ENCODE measurements at regions not wholly inside any gene's neighbourhood (a gene's known extent, or its start where the extent isn't known, plus 50 kb on each side); places are given as distances from the start of the nearest gene placed in this dataset.

DNA sequence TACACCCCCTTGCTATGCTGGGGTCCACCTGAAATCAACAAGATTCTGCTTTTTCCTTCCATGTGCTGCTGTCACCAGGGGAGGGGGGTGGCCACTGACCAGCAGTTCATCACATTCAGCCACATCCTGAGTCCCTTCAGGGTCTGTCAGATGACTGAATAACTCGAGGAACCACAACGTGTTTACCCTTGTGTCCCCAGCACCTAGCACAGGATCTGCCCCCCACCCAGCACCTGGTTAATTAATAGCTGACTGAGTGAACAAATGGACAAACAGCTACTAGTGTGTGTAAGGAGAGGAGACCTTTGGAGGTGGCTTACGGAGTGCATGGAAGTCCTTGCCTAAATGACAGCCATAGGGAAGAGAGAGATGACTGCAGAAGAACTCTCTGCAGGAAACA, 119.5 kb upstream of the NCAM1 start:
- no peak for TF ChIP-seq EZH2phosphoT487 (IDR thresholded peaks at IDR 0.05; ENCODE audit: low read depth, severe bottlenecking, unreplicated experiment)
- TF ChIP-seq, protein P1, sequence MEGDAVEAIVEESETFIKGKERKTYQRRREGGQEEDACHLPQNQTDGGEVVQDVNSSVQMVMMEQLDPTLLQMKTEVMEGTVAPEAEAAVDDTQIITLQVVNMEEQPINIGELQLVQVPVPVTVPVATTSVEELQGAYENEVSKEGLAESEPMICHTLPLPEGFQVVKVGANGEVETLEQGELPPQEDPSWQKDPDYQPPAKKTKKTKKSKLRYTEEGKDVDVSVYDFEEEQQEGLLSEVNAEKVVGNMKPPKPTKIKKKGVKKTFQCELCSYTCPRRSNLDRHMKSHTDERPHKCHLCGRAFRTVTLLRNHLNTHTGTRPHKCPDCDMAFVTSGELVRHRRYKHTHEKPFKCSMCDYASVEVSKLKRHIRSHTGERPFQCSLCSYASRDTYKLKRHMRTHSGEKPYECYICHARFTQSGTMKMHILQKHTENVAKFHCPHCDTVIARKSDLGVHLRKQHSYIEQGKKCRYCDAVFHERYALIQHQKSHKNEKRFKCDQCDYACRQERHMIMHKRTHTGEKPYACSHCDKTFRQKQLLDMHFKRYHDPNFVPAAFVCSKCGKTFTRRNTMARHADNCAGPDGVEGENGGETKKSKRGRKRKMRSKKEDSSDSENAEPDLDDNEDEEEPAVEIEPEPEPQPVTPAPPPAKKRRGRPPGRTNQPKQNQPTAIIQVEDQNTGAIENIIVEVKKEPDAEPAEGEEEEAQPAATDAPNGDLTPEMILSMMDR (IDR thresholded peaks at IDR 0.05; ENCODE audit: poor library complexity): no peak
- Histone ChIP-seq H4K20me1 (ENCODE audit: insufficient read depth, poor library complexity, severe bottlenecking) (no peaks in the 10 kb centered on the region), H3K9me2 (replicated peaks; ENCODE audit: insufficient read depth) (no peaks in the 10 kb centered on the region), H3K27ac (no peak overlapping the region), H3K9me3 (ENCODE audit: low read depth) (no peaks in the 10 kb centered on the region), H3K4me3 (no peak overlapping the region), H3K4me1 (ENCODE audit: insufficient read depth) (no peaks in the 10 kb centered on the region), H3K27me3 (no peaks in the 10 kb centered on the region), H3K79me2 (no peaks in the 10 kb centered on the region), H2AFZ (no peak overlapping the region), H3K4me2 (no peak overlapping the region), H3K36me3 (replicated peaks; ENCODE audit: insufficient read depth, low read depth) (no peaks in the 10 kb centered on the region)
- no peak for DNase-seq (ENCODE audit: low spot score)
- 63% methylated on average over 3 of the region's 3 CpGs for WGBS (ENCODE audit: low lambda C conversion rate, missing lambda C conversion rate)

DNA sequence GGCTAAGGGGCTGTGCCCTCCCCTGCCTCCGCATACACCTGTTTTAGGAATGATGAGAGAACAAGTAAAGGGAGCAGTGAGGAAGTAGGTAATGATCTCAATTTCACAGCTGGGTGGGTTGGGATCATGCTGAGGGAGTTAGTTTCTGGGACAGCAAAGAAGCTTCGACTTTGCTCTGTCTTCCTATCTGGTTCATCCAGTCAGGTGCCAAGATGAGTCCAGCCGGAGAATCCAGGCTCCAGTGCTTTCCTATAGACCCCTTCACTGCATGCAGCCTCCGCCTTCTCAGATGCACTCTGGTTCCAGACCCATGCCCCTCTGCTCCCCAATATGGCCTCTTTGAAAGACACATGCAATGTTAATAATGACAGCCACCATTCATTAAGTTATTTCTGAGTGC, 119.1 kb upstream of the NCAM1 start:
- Histone ChIP-seq H3K9me3 (ENCODE audit: low read depth) (no peaks in the 10 kb centered on the region), H3K4me3 (no peak overlapping the region), H2AFZ (no peak overlapping the region), H3K36me3 (replicated peaks; ENCODE audit: insufficient read depth, low read depth) (no peaks in the 10 kb centered on the region), H3K27ac (no peak overlapping the region), H4K20me1 (ENCODE audit: insufficient read depth, poor library complexity, severe bottlenecking) (no peaks in the 10 kb centered on the region), H3K79me2 (no peaks in the 10 kb centered on the region), H3K9me2 (replicated peaks; ENCODE audit: insufficient read depth) (no peaks in the 10 kb centered on the region), H3K4me1 (ENCODE audit: insufficient read depth) (no peaks in the 10 kb centered on the region), H3K27me3 (no peaks in the 10 kb centered on the region), H3K4me2 (no peak overlapping the region)
- no peak for DNase-seq (ENCODE audit: low spot score)
- TF ChIP-seq, protein P1 (IDR thresholded peaks at IDR 0.05; ENCODE audit: poor library complexity): no peak
- TF ChIP-seq EZH2 (IDR thresholded peaks at IDR 0.05; ENCODE audit: borderline replicate concordance) (no peak), EZH2phosphoT487 (IDR thresholded peaks at IDR 0.05; ENCODE audit: low read depth, severe bottlenecking, unreplicated experiment) (no peak)
- 88% methylated on average over 4 of the region's 4 CpGs for WGBS (ENCODE audit: low lambda C conversion rate, missing lambda C conversion rate)

DNA sequence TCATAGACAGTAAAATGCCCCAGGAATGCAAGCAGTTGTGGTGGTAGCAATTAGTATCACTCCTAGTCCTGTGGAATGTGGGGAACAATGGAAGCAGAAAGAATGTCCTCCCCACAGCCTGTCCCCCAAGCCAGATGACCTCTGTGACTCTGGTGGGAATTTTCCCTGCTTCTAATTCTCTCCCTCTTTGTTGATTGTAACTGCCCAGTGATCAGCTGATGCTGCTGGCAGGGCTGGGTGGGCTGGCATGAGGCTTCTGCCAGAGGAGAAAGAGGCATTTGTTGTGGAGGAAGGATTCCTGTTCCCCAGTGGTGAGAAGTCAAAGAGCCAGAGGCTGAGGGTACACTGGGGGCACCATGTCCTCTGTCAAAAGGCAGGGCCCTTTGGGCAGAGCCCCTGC, 116.7 kb upstream of the NCAM1 start:
- Histone ChIP-seq H3K9me2 (replicated peaks; ENCODE audit: insufficient read depth) (no peaks in the 10 kb centered on the region), H3K4me1 (ENCODE audit: insufficient read depth) (no peaks in the 10 kb centered on the region), H4K20me1 (ENCODE audit: insufficient read depth, poor library complexity, severe bottlenecking) (no peaks in the 10 kb centered on the region), H3K79me2 (no peaks in the 10 kb centered on the region), H3K9me3 (ENCODE audit: low read depth) (no peaks in the 10 kb centered on the region), H3K27me3 (peaks cover 2% of the 10 kb centered on the region), H3K4me2 (no peak overlapping the region), H3K4me3 (no peak overlapping the region), H2AFZ (no peak overlapping the region), H3K27ac (no peak overlapping the region), H3K36me3 (replicated peaks; ENCODE audit: insufficient read depth, low read depth) (no peaks in the 10 kb centered on the region)
- no peak for DNase-seq (ENCODE audit: low spot score)
- TF ChIP-seq, protein P1 (IDR thresholded peaks at IDR 0.05; ENCODE audit: poor library complexity): no peak
- TF ChIP-seq EZH2phosphoT487 (IDR thresholded peaks at IDR 0.05; ENCODE audit: low read depth, severe bottlenecking, unreplicated experiment): no peak
- no peak for TF ChIP-seq EZH2 (IDR thresholded peaks at IDR 0.05; ENCODE audit: borderline replicate concordance)

DNA sequence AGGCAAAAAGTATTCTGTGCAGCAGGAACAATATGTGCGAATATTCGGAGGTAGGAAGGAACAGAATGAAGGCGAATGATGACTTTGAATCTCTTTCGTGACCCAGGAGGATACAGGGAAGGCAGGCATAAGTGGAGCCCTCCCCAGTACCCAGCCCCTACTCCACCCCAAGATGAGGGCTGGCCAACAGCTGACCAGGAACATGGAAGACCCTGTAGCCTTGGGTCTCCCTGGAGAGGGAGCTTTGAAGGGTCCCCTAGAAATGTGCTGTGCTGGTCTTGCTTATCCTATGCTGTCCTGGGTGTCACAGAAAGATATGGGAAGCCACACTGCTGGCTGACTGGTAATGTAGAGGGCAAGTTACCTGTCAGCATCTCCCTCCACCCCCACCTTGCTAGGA, 113.7 kb upstream of the NCAM1 start:
- Histone ChIP-seq H3K4me3 (no peak overlapping the region), H2AFZ (no peak overlapping the region), H3K4me1 (ENCODE audit: insufficient read depth) (no peaks in the 10 kb centered on the region), H3K4me2 (no peak overlapping the region), H3K9me2 (replicated peaks; ENCODE audit: insufficient read depth) (no peaks in the 10 kb centered on the region), H3K27ac (no peak overlapping the region), H3K79me2 (no peaks in the 10 kb centered on the region), H3K36me3 (replicated peaks; ENCODE audit: insufficient read depth, low read depth) (no peaks in the 10 kb centered on the region), H4K20me1 (ENCODE audit: insufficient read depth, poor library complexity, severe bottlenecking) (no peaks in the 10 kb centered on the region), H3K27me3 (peaks cover 17% of the 10 kb centered on the region), H3K9me3 (ENCODE audit: low read depth) (no peaks in the 10 kb centered on the region)
- 97% methylated on average over 4 of the region's 4 CpGs for WGBS (ENCODE audit: low lambda C conversion rate, missing lambda C conversion rate)
- TF ChIP-seq, protein P1 (IDR thresholded peaks at IDR 0.05; ENCODE audit: poor library complexity): no peak
- TF ChIP-seq EZH2 (IDR thresholded peaks at IDR 0.05; ENCODE audit: borderline replicate concordance): no peak
- no peak for TF ChIP-seq EZH2phosphoT487 (IDR thresholded peaks at IDR 0.05; ENCODE audit: low read depth, severe bottlenecking, unreplicated experiment)
- DNase-seq (ENCODE audit: low spot score): no peak

Measured in hepatocyte (in vitro differentiated cells).